ENCODE measurements at regions not wholly inside any gene's neighbourhood (a gene's known extent, or its start where the extent isn't known, plus 50 kb on each side); places are given as distances from the start of the nearest gene placed in this dataset.

DNA sequence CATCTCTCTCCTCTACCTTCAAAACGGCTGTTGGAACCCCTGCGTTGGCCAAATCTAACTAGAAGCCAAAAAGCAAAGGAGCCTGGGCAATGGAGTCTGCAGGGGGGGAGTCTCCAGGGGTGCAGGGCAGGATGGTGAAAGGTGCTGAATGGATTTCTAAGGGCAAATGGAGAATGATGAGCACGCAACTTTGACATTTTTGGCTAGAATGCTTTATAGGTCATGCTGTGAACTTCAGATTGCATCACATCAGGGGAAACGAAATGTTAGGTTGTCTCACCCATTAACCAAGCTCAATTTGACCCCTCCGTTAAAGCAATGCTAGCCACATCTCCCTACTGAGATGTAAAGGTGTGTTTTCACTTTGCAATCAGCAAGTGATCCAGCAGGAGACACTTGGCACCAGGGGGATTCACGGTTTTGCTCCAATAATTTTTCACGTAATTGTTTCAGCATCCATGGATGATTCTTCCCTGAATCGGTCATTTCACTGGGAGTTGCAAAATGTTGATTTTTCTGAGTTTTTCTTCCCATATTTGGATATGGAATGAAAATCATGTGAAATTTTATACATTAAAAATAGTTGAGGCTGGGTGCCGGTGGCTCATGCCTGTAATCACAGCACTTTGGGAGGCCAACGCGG, 78.0 kb upstream of the MDM1 start:
- TF ChIP-seq, protein P1, sequence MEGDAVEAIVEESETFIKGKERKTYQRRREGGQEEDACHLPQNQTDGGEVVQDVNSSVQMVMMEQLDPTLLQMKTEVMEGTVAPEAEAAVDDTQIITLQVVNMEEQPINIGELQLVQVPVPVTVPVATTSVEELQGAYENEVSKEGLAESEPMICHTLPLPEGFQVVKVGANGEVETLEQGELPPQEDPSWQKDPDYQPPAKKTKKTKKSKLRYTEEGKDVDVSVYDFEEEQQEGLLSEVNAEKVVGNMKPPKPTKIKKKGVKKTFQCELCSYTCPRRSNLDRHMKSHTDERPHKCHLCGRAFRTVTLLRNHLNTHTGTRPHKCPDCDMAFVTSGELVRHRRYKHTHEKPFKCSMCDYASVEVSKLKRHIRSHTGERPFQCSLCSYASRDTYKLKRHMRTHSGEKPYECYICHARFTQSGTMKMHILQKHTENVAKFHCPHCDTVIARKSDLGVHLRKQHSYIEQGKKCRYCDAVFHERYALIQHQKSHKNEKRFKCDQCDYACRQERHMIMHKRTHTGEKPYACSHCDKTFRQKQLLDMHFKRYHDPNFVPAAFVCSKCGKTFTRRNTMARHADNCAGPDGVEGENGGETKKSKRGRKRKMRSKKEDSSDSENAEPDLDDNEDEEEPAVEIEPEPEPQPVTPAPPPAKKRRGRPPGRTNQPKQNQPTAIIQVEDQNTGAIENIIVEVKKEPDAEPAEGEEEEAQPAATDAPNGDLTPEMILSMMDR (IDR thresholded peaks at IDR 0.05; ENCODE audit: insufficient read depth, low read depth, low read length): no peak
- DNase-seq (ENCODE audit: low read depth): no peak
- H3K4me3 ChIP-seq (ENCODE audit: low read depth, low read length): no peak overlapping the region

DNA sequence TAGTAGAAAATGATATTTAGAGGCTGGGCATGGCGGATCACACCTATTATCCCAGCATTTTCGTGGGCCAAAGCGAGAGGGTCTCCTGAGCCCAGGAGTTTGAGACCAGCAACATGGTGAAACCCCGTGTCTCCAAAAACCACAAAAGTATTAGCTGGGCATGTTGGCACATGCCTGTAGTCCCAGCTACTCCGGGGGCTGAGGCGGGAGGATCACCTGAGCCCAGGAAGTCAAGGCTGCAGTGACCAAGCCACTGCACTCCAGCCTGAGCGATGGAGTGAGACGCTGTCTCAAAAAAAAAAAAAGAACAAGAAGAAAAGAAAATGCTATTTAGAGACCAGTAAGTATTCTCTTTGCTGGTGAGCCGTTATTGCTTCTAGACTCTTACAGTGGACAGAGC, 79.2 kb upstream of the MDM1 start:
- TF ChIP-seq, protein P1 (IDR thresholded peaks at IDR 0.05; ENCODE audit: insufficient read depth, low read depth, low read length): no peak
- no peak overlapping the region for H3K4me3 ChIP-seq (ENCODE audit: low read depth, low read length)
- DNase-seq (ENCODE audit: low read depth): no peak

DNA sequence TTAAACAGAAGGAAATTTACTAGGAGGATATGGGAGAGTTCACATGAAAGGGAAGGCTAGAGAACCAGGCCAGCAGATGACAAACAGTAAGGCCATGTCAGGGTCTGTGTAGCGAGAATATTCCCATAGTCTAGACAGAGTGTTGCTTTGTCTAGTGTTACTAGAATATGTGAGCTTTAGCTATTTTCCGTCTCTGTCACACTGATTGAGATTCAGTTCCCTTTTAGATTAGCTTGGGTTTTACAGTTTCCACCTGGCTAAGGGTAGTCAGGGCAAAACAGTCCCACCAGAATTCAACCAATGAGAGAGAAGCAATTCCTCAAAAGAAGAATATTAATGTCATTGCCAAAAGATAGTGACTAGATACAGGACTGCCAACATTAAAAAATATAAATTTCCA, 82.8 kb upstream of the MDM1 start:
- no peak overlapping the region for H3K4me3 ChIP-seq (ENCODE audit: low read depth, low read length)
- TF ChIP-seq, protein P1 (IDR thresholded peaks at IDR 0.05; ENCODE audit: insufficient read depth, low read depth, low read length): no peak
- no peak for DNase-seq (ENCODE audit: low read depth)

DNA sequence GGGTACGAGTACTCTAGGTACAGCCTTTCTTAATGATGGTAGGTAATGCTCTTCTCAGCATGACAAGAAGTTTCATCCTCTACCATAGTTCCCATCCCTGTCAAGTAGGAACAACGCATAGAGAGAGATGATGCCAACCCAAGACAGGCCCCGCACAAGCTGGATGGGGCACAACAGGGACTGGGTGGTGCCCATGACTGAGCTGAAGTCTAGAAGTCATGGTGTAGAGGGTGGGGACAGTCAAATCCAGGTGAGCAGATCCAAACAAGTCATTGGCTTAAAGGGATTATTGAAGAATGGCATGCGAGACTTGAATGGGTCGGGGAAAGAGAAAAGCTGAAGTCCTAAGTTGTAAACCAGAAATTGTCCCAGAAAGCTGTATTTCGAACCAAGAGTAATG, 84.2 kb upstream of the MDM1 start:
- TF ChIP-seq, protein P1 (IDR thresholded peaks at IDR 0.05; ENCODE audit: insufficient read depth, low read depth, low read length): no peak
- H3K4me3 ChIP-seq (ENCODE audit: low read depth, low read length): no peak overlapping the region
- DNase-seq (ENCODE audit: low read depth): no peak

DNA sequence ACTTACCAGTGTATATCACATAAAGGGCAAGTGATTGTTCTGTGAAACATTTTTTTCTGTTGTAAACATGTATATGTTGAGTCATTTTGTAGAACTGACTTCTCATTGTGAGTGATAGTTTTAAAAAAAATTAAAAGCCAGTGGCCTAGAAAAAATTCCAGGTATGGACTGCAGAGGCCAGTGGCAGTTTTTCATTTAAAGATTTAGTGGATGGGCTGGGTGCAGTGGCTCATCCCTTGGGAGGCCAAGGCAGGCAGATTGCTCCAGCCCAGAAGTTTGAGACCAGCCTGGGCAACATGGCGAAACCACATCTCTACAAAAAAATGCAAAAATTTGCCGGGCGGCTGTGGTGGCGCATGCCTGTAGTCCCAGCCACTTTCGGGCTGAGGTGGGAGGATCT, 84.7 kb upstream of the MDM1 start:
- no peak overlapping the region for H3K4me3 ChIP-seq (ENCODE audit: low read depth, low read length)
- no peak for DNase-seq (ENCODE audit: low read depth)
- TF ChIP-seq, protein P1 (IDR thresholded peaks at IDR 0.05; ENCODE audit: insufficient read depth, low read depth, low read length): no peak

DNA sequence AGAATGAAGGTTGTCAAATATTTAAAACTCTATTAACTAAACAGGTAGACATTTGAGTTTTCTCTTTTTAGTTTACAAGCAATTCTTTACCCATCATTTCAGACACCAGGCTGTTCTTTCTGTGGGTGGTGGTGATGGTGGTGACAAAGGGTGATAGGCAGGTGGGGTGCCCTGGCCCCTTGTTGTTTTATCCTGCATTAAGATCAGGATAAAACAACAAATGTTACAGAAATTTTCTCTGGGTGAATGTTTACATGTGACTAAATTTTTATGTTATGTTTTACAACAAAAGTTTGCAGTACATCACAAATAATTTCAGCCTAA, 85.9 kb upstream of the MDM1 start:
- no peak for DNase-seq (ENCODE audit: low read depth)
- TF ChIP-seq, protein P1 (IDR thresholded peaks at IDR 0.05; ENCODE audit: insufficient read depth, low read depth, low read length): no peak
- no peak overlapping the region for H3K4me3 ChIP-seq (ENCODE audit: low read depth, low read length)

Measured in fibroblast of villous mesenchyme (primary cell).